A549 (cell line): ENCODE measurements at regions not wholly inside any gene's neighbourhood (a gene's known extent, or its start where the extent isn't known, plus 50 kb on each side); places are given as distances from the start of the nearest gene placed in this dataset.

ENCODE experiments used
- TF ChIP-seq, protein P1 (sequence below): fragments of >200 bp; sonication (Bioruptor Twin); formaldehyde crosslinking; IDR thresholded peaks from 3 replicates; pipeline ENCODE4 v1.5.1; 2016
- TF ChIP-seq, protein P2 (sequence below): fragments of >200 bp; sonication (Bioruptor Twin); formaldehyde crosslinking; IDR thresholded peaks from 3 replicates; pipeline ENCODE4 v1.6.1; 2016

DNA sequence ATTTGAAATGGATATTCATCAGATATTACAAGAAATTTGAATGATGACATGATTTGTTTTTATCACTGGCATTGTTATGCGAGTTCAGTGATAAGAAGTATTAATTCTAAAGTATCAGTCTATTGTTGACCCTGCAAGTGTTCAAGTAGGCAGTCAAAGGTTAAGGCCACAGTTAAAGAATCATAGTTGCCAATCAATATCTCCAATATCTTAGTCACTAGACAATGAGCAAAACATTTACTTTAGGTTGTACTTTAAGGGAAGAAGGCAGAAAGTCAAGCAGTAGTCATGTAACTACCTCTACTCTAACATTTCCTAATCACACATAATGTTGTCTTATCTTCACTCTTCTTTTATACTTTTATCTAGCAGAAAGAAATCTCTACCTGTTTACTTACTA lies 709.8 kb downstream of the PCDH17 start:
- TF ChIP-seq, protein P1, sequence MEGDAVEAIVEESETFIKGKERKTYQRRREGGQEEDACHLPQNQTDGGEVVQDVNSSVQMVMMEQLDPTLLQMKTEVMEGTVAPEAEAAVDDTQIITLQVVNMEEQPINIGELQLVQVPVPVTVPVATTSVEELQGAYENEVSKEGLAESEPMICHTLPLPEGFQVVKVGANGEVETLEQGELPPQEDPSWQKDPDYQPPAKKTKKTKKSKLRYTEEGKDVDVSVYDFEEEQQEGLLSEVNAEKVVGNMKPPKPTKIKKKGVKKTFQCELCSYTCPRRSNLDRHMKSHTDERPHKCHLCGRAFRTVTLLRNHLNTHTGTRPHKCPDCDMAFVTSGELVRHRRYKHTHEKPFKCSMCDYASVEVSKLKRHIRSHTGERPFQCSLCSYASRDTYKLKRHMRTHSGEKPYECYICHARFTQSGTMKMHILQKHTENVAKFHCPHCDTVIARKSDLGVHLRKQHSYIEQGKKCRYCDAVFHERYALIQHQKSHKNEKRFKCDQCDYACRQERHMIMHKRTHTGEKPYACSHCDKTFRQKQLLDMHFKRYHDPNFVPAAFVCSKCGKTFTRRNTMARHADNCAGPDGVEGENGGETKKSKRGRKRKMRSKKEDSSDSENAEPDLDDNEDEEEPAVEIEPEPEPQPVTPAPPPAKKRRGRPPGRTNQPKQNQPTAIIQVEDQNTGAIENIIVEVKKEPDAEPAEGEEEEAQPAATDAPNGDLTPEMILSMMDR = no peak
- TF ChIP-seq, protein P2, sequence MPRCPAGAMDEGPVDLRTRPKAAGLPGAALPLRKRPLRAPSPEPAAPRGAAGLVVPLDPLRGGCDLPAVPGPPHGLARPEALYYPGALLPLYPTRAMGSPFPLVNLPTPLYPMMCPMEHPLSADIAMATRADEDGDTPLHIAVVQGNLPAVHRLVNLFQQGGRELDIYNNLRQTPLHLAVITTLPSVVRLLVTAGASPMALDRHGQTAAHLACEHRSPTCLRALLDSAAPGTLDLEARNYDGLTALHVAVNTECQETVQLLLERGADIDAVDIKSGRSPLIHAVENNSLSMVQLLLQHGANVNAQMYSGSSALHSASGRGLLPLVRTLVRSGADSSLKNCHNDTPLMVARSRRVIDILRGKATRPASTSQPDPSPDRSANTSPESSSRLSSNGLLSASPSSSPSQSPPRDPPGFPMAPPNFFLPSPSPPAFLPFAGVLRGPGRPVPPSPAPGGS = no peak
